Nephron progenitor cell (in vitro differentiated cells): ENCODE measurements at regions not wholly inside any gene's neighbourhood (a gene's known extent, or its start where the extent isn't known, plus 50 kb on each side); places are given as distances from the start of the nearest gene placed in this dataset.
"Not testable (repeated sequence)": the region's sequence is repeated elsewhere in the genome, so short reads cannot be mapped to it uniquely, and the experiment has no call there.

Source experiments
- DNase-seq: peaks from one replicate; pipeline ENCODE4 v3.0.0; 2021
- H3K27ac Mint-ChIP-seq: 2 replicates; pipeline ENCODE4 v1.8.0; 2021; ENCODE audit warnings: mild to moderate bottlenecking, moderate library complexity, mixed read lengths
- H3K27me3 Mint-ChIP-seq: 2 replicates; pipeline ENCODE4 v1.8.0; 2021; ENCODE audit warnings: mild to moderate bottlenecking, low read depth, mixed read lengths; ENCODE audit not compliant: poor library complexity
- H3K36me3 Mint-ChIP-seq: 2 replicates; pipeline ENCODE4 v1.8.0; 2021; ENCODE audit warnings: low read depth, mixed read lengths
- H3K4me1 Mint-ChIP-seq: 2 replicates; pipeline ENCODE4 v1.8.0; 2021; ENCODE audit warnings: mixed read lengths
- H3K4me3 Mint-ChIP-seq: 2 replicates; pipeline ENCODE4 v1.8.0; 2021; ENCODE audit warnings: mild to moderate bottlenecking, moderate library complexity, mixed read lengths
- H3K9me3 Mint-ChIP-seq: 2 replicates; pipeline ENCODE4 v1.8.0; 2021; ENCODE audit warnings: mild to moderate bottlenecking, moderate library complexity, mixed read lengths
- CTCF ChIP-seq: fragments of 200-600 bp; sonication (generic); IDR thresholded peaks from 2 replicates; pipeline ENCODE4 v1.5.0; 2021; ENCODE audit warnings: antibody characterized with exemption

- Mint-ChIP-seq H3K27me3 (no peaks in the 10 kb centered on the region), H3K27ac (no peak overlapping the region), H3K4me1 (peaks cover 4% of the 10 kb centered on the region), H3K4me3 (no peak overlapping the region), H3K9me3 (peaks cover 17% of the 10 kb centered on the region), H3K36me3 (no peaks in the 10 kb centered on the region)
- DNase-seq = no peak
- no peak for TF ChIP-seq CTCF
Measured at GRCh38 chr6:8166156-8166555, 63.8 kb upstream of the EEF1E1 start.

GRCh38 chr6:8165008-8165407, 62.7 kb upstream of the EEF1E1 start:
- H3K27ac Mint-ChIP-seq, H3K4me3 Mint-ChIP-seq, H3K4me1 Mint-ChIP-seq, H3K36me3 Mint-ChIP-seq, DNase-seq, H3K27me3 Mint-ChIP-seq: not testable (repeated sequence)
- peaks cover 17% of the 10 kb centered on the region for H3K9me3 Mint-ChIP-seq

- peaks cover 17% of the 10 kb centered on the region for H3K9me3 Mint-ChIP-seq
- H3K27ac Mint-ChIP-seq, H3K4me1 Mint-ChIP-seq, H3K36me3 Mint-ChIP-seq, H3K27me3 Mint-ChIP-seq, DNase-seq, H3K4me3 Mint-ChIP-seq: not testable (repeated sequence)
Measured at GRCh38 chr6:8164281-8164680, 61.9 kb upstream of the EEF1E1 start.

- Mint-ChIP-seq H3K9me3 (peaks cover 6% of the 10 kb centered on the region), H3K4me3 (no peak overlapping the region), H3K4me1 (no peaks in the 10 kb centered on the region), H3K27me3 (no peaks in the 10 kb centered on the region), H3K27ac (no peak overlapping the region), H3K36me3 (no peaks in the 10 kb centered on the region)
- TF ChIP-seq CTCF = no peak
- no peak for DNase-seq
Measured at GRCh38 chr6:8159966-8160365, 57.6 kb upstream of the EEF1E1 start.

GRCh38 chr6:8157839-8158238, 55.5 kb upstream of the EEF1E1 start:
- DNase-seq = no peak
- peaks cover 4% of the 10 kb centered on the region for H3K9me3 Mint-ChIP-seq
- H3K36me3 Mint-ChIP-seq = no peaks in the 10 kb centered on the region
- peak overlapping the region; percentile 18 for H3K27ac Mint-ChIP-seq
- H3K4me3 Mint-ChIP-seq = no peak overlapping the region
- no peaks in the 10 kb centered on the region for H3K27me3 Mint-ChIP-seq
- no peak for TF ChIP-seq CTCF
- peaks cover 4% of the 10 kb centered on the region for H3K4me1 Mint-ChIP-seq

- Mint-ChIP-seq H3K27ac (no peak overlapping the region), H3K36me3 (no peaks in the 10 kb centered on the region), H3K27me3 (no peaks in the 10 kb centered on the region), H3K9me3 (no peaks in the 10 kb centered on the region), H3K4me3 (no peak overlapping the region), H3K4me1 (peaks cover 4% of the 10 kb centered on the region)
- TF ChIP-seq CTCF = no peak
- no peak for DNase-seq
Measured at GRCh38 chr6:8155259-8156012, 53.1 kb upstream of the EEF1E1 start.
